ENCODE measurements at regions not wholly inside any gene's neighbourhood (a gene's known extent, or its start where the extent isn't known, plus 50 kb on each side); places are given as distances from the start of the nearest gene placed in this dataset.
A peak's percentile ranks its signal among the peaks of the same experiment; 100 is the strongest.

- no peak for TF ChIP-seq CTCF (IDR thresholded peaks at IDR 0.05)
- TF ChIP-seq POLR2A (IDR thresholded peaks at IDR 0.05): no peak
- no peak for TF ChIP-seq EP300 (IDR thresholded peaks at IDR 0.05)
- H3K4me1 ChIP-seq: no peaks in the 10 kb centered on the region
- no peak overlapping the region for H3K4me3 ChIP-seq
- no peaks in the 10 kb centered on the region for H3K27me3 ChIP-seq
- DNase-seq (ENCODE audit: low spot score in 2 of 2): no peak
- peaks cover 0 to 3% (median 0%) of the 10 kb centered on the region in 3 donors for H3K36me3 ChIP-seq
- H3K27ac ChIP-seq: no peak overlapping the region
- H3K9me3 ChIP-seq: no peaks in the 10 kb centered on the region
Measured at GRCh38 chr3:4036046-4036445, 236.8 kb downstream of the LRRN1 start.

- Histone ChIP-seq H3K4me1 (no peaks in the 10 kb centered on the region), H3K36me3 (peaks cover 0 to 3% (median 0%) of the 10 kb centered on the region in 3 donors), H3K9me3 (no peaks in the 10 kb centered on the region), H3K27ac (no peak overlapping the region), H3K4me3 (no peak overlapping the region), H3K27me3 (no peaks in the 10 kb centered on the region)
- WGBS, 2 donors: 95 to 96% methylated on average over 5 of the region's 5 CpGs
- DNase-seq (ENCODE audit: low spot score in 2 of 2): no peak
- TF ChIP-seq EP300 (IDR thresholded peaks at IDR 0.05): no peak
- TF ChIP-seq CTCF (IDR thresholded peaks at IDR 0.05): no peak
Measured at GRCh38 chr3:4038351-4038750, 239.1 kb downstream of the LRRN1 start.

- DNase-seq (ENCODE audit: low spot score in 2 of 2): no peak
- no peak for TF ChIP-seq CTCF (IDR thresholded peaks at IDR 0.05)
- TF ChIP-seq POLR2A (IDR thresholded peaks at IDR 0.05): no peak
- no peak for TF ChIP-seq EP300 (IDR thresholded peaks at IDR 0.05)
- no peaks in the 10 kb centered on the region for H3K9me3 ChIP-seq
- peaks cover 0 to 8% (median 0%) of the 10 kb centered on the region in 4 donors for H3K4me1 ChIP-seq
- H3K36me3 ChIP-seq: peaks cover 0 to 3% (median 0%) of the 10 kb centered on the region in 3 donors
- no peak overlapping the region for H3K27ac ChIP-seq
- H3K27me3 ChIP-seq: no peaks in the 10 kb centered on the region
- WGBS, 2 donors: 88 to 89% methylated on average over 2 of the region's 2 CpGs
- H3K4me3 ChIP-seq: no peak overlapping the region
Measured at GRCh38 chr3:4042070-4042469, 242.8 kb downstream of the LRRN1 start.

- no peaks in the 10 kb centered on the region for H3K9me3 ChIP-seq
- H3K27me3 ChIP-seq: no peaks in the 10 kb centered on the region
- H3K36me3 ChIP-seq: peaks cover 0 to 3% (median 0%) of the 10 kb centered on the region in 3 donors
- no peak overlapping the region for H3K4me3 ChIP-seq
- TF ChIP-seq CTCF (IDR thresholded peaks at IDR 0.05) (no peak), POLR2A (IDR thresholded peaks at IDR 0.05) (no peak), EP300 (IDR thresholded peaks at IDR 0.05) (no peak)
- peak overlapping the region in 1 of 4 donors; percentile 56 for H3K27ac ChIP-seq
- 78 to 93% methylated on average over 3 of the region's 3 CpGs for WGBS, 2 donors
- peaks cover 0 to 8% (median 0%) of the 10 kb centered on the region in 4 donors for H3K4me1 ChIP-seq
- no peak for DNase-seq (ENCODE audit: low spot score in 2 of 2)
Measured at GRCh38 chr3:4042869-4043268, 243.6 kb downstream of the LRRN1 start.

- no peak overlapping the region for H3K4me3 ChIP-seq
- peaks cover 0 to 8% (median 0%) of the 10 kb centered on the region in 4 donors for H3K4me1 ChIP-seq
- WGBS, 2 donors: 48 to 53% methylated on average over 2 of the region's 2 CpGs
- DNase-seq (ENCODE audit: low spot score in 2 of 2): no peak
- no peaks in the 10 kb centered on the region for H3K36me3 ChIP-seq
- no peaks in the 10 kb centered on the region for H3K9me3 ChIP-seq
- H3K27me3 ChIP-seq: no peaks in the 10 kb centered on the region
- peak overlapping the region in 1 of 4 donors; percentile 56 for H3K27ac ChIP-seq
- TF ChIP-seq EP300 (IDR thresholded peaks at IDR 0.05) (no peak), POLR2A (IDR thresholded peaks at IDR 0.05) (no peak), CTCF (IDR thresholded peaks at IDR 0.05) (no peak)
Measured at GRCh38 chr3:4043867-4044575, 244.8 kb downstream of the LRRN1 start.

Measured in tibial nerve (tissue), 4 donors.